ENCODE measurements at regions not wholly inside any gene's neighbourhood (a gene's known extent, or its start where the extent isn't known, plus 50 kb on each side); places are given as distances from the start of the nearest gene placed in this dataset.

DNA sequence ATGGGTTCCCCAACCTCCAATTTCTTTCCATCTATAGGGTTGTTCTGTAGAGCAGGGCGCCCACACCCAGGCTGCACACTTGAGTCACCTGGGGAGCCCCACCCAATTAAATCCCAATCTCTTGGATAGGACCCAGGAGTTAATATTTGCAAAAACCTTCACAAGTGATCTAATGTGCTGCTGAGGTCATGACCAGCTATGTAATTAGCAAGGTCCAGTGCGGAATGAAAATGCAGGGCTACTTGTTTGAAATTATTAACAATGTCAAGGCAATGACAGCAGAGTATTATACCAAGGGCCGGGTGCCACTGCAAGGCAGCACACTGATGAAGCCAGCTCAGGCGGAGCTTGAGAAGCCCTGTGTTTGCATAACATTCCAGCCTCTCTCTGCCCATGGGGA is 302.7 kb downstream of the MAF start:
- DNase-seq (ENCODE audit: low read depth): no peak

DNA sequence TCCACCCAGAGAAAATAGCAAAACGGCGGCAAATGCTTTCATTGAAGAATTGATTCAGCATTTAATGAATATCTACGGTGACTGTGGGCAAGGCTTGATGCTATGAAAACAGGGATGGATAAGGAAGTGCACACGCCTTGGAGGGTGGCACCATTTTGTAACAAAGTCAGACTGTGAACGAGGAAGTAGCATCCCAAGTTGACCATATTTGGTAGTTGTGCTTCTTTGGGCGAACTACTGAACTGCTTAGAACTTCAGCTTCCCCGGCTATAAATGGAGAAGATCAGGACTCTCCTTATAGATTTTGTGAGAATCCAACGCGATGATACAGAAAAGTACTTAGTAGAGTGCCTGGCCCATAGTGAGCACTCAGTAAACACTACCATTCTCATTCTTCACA is 303.2 kb downstream of the MAF start:
- DNase-seq (ENCODE audit: low read depth): no peak

GRCh38 chr16:79296491-79296890 is 304.0 kb downstream of the MAF start:
- DNase-seq (ENCODE audit: low read depth): no peak

GRCh38 chr16:79295746-79296145 is 304.8 kb downstream of the MAF start:
- DNase-seq (ENCODE audit: low read depth): no peak

GRCh38 chr16:79295162-79295561 is 305.4 kb downstream of the MAF start:
- no peak for DNase-seq (ENCODE audit: low read depth)

- no peak for DNase-seq (ENCODE audit: low read depth)
These were observed 306.0 kb downstream of the MAF start for GRCh38 chr16:79294568-79294967.

DNA sequence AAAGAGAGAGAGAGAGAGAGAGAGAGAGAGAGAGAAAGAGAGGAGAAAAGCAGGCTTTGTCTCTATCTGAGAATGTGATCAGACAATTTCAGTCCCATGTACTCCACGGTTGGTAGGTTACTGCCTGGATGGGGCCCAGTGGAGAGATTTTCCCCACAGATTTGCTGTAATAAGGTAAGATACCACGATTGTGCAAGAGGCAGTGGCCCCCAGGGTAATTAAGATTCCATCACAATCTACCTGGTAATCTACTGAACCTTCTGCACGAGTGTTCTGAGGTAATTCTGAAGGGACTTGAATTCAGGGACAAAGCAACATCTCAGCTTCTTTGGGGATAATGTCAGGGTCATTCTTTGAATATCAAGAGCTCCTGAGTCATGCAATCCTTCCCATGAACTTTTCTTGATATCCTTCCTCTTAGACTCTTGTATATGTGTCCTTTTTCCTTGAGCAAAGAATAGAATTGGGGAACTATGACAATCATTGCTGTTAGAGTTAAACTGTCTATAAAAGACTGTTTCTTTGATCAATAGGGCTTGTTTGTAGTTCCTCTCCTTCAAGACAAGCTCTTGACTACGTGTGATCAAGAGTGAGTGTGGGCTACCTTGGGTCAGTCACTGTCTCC is 306.6 kb downstream of the MAF start:
- no peak for DNase-seq (ENCODE audit: low read depth)

- no peak for DNase-seq (ENCODE audit: low read depth)
These were observed 312.5 kb downstream of the MAF start for GRCh38 chr16:79288066-79288465.

- no peak for DNase-seq (ENCODE audit: low read depth)
These were observed 313.1 kb downstream of the MAF start for GRCh38 chr16:79287424-79287917.

- no peak for DNase-seq (ENCODE audit: low read depth)
These were observed 313.7 kb downstream of the MAF start for GRCh38 chr16:79286646-79287423.

DNA sequence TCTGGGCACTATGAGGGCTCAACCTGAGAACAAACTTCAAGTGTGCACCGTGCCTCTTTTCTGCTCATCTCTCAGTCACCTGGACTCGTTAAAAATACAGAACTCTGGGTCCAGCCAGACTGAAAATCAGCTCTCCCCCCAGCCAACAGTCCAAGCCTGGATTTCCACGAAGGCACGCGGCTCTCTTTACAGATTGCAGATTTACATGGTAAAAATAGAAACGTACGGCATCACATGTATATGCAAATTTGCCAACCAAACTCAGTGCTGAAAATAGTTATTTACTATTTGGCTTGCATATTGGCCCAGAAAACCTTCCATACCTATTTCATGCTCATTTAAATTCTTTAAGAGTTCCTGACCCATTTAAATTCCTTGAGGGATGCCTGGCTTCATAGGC is 315.8 kb downstream of the MAF start:
- no peak for DNase-seq (ENCODE audit: low read depth)

GRCh38 chr16:79283578-79283977 is 317.0 kb downstream of the MAF start:
- no peak for DNase-seq (ENCODE audit: low read depth)

GRCh38 chr16:79282806-79283205 is 317.7 kb downstream of the MAF start:
- DNase-seq (ENCODE audit: low read depth): no peak

- DNase-seq (ENCODE audit: low read depth): no peak
These were observed 322.0 kb downstream of the MAF start for GRCh38 chr16:79278506-79278905.

DNA sequence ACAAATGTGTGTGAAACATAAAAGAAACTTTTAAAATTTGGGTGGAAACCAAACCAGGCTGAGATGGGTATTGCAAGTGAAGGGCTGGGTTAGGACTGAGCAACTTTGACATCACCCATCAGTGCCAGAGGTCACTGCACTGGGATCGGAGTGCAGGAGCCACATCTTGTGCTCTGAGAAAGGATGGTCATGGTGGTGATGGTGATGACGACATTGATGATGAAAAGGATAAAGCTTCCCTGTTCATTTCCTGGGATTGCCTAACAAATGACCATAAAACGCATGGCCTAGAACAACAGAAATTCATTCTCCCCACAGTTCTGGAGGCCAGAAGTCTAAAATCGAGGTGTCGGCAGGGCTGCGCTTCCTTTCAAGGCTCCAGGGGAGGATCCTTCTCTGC is 324.0 kb downstream of the MAF start:
- DNase-seq (ENCODE audit: low read depth): no peak

GRCh38 chr16:79274264-79274663 is 326.3 kb downstream of the MAF start:
- DNase-seq (ENCODE audit: low read depth): no peak

DNA sequence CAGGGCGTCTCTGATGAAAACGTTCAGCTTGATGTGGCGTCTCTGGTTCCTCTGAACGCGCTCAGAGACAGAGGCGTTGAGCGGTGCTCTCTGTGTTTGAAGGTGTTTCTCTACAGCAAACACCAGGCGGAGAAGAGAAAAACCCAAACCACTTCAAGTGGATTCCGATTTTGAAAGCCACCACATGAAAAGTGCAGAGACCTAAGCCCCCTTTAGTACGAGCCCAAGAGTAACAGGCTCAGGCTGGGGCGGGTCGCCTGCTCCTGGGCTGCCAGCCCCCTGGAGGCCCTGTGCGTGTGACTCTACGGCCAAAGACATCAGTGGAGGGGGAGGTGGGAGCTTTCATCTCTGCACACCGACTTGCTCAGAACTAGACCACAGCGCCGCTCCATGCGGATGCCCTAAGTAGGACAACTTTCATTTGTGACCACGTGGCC is 328.4 kb downstream of the MAF start:
- no peak for DNase-seq (ENCODE audit: low read depth)

- no peak for DNase-seq (ENCODE audit: low read depth)
These were observed 329.0 kb downstream of the MAF start for GRCh38 chr16:79271583-79271982.

DNA sequence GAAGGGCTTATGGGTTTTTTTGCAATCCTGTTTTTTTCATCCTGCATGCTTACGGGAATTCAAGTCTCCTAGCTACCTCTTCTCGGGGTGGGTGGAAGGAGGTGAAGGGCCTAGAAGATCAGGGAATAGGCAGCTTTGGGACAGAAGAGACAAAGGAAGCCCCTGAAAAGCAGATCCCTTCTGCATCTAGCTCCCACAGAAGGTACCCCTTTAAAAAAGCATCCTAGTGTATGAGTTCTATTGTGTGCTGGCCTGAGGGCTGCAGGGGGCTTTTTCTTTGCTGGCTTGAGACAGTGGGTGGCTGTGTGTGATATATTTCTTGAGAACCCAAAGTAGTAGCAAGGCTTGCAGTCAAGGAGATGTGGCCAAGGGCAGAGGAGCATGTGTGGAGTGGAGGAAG is 330.5 kb downstream of the MAF start:
- DNase-seq (ENCODE audit: low read depth): no peak

DNA sequence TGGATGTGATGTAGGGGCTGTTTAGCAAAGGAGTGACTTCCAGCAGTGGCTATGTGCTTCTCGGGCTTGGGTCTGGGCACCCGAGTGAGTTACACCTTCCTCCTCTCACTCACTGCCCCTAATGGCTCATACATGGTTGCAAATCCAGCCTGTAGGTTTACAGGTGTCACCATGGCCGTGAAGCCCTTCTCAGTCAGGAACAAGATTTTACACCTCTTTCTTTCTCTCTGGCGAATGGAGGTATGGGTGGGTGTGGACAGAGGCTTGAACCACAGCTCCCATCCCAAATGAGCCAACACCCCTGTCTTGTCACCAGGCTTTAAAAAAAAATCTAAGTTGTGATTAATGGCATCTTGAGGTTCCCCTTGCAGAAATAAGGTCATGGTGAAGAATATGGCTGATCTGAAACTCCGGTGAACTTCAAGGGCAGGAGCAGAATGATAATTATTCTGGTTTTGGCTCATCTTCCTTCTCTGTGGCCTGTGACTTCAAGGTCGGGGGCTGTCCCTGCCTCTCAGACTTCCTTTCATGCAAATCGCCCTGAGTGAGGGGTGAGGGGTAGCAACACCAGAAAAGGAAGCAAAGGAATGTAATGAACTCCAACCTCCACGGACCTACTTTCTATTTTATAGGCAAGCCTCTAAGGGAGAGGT is 331.2 kb downstream of the MAF start:
- no peak for DNase-seq (ENCODE audit: low read depth)

GRCh38 chr16:79267781-79268180 is 332.8 kb downstream of the MAF start:
- DNase-seq (ENCODE audit: low read depth): no peak

DNA sequence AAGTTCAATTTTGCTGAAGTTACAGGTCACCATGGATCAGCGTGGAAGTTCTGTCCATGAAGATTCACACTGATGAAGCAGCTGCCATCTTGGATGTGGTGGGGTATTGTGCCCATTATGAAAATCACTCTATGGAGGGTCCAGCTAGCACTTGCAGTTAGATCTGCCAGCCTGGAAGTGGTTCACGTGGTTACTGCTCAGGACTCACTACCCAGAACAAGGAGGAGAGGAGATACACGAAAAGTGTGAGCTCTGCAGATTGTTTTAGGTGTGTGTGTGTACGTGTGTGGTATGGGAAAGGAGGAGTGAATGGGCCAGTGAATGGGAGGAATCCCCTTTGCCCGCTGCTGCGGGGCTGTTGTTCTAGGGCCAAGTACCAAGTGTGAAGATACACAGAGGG is 333.4 kb downstream of the MAF start:
- no peak for DNase-seq (ENCODE audit: low read depth)

- no peak for DNase-seq (ENCODE audit: low read depth)
These were observed 334.8 kb downstream of the MAF start for GRCh38 chr16:79265701-79266100.

All from CMK (cell line).